ENCODE measurements at regions not wholly inside any gene's neighbourhood (a gene's known extent, or its start where the extent isn't known, plus 50 kb on each side); places are given as distances from the start of the nearest gene placed in this dataset.

DNA sequence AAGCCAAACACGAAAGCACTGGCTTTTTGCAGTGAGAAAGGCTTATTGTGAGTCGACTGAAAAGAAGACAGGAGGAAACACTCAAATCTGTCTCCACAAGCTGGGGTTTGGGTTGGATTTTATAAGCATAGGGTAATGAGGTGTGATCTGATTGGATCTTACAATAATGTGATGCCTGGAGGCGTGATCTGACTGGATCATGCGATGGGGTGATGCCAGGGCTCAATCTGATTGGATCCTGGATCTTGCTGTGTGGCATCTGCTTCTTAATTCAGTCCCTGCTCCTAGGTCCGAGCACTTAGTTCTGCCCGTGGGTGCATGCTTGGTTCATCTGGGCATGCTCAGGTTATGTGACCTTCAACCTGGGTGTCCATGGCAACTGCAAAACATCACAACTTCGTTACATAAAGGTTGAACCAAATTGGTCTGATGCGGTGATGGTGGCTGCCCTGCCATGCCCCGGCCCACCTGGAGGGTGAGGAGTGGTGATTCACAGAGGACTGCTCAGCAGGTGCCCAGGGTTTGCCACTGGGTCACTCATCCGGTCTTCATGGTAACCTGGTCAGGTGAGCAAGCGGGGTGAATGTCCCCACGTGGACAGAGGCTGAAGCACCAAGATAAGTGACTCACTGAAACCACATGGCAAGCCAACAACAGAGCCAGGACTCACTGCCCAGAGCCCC, 111.0 kb downstream of the KCNF1 start:
- H3K4me3 ChIP-seq (replicated peaks in 1 of 3; ENCODE audit: insufficient read depth in 1 of 3, low read depth in 1 of 3, low read length in 3 of 3): no peak overlapping the region
- no peaks in the 10 kb centered on the region for H3K79me2 ChIP-seq (ENCODE audit: control insufficient read depth, insufficient read depth, low read length)
- no peak overlapping the region for H3K27ac ChIP-seq (ENCODE audit: insufficient read depth, low read depth, low read length)
- H3K9ac ChIP-seq (replicated peaks; ENCODE audit: extremely low read depth, insufficient read depth, low read length): no peak overlapping the region
- intact Hi-C loops (cut with micrococcal nuclease) (no loop called here), dilution Hi-C loops (cut with MboI; ENCODE audit: extremely low pct_ligation_motif_present, low sequenced_read_pairs) (no loop called here)
- H3K9me3 ChIP-seq (replicated peaks; ENCODE audit: control insufficient read depth, insufficient read depth, low read length): no peaks in the 10 kb centered on the region
- H2AFZ ChIP-seq (ENCODE audit: low read depth, low read length): no peak overlapping the region
- no peak overlapping the region for H3K4me2 ChIP-seq (ENCODE audit: insufficient read depth, low read length)
- no peaks in the 10 kb centered on the region for H3K27me3 ChIP-seq (ENCODE audit: control insufficient read depth in 2 of 2, insufficient read depth in 2 of 2, low read length in 2 of 2)
- DNase-seq (ENCODE audit: low read depth, low spot score) (no peak), FAIRE-seq (no peak)
- TF ChIP-seq FOS (IDR thresholded peaks at IDR 0.05; ENCODE audit: borderline replicate concordance, insufficient read depth, low read length): no peak
- TF ChIP-seq, protein P1, sequence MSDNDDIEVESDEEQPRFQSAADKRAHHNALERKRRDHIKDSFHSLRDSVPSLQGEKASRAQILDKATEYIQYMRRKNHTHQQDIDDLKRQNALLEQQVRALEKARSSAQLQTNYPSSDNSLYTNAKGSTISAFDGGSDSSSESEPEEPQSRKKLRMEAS (IDR thresholded peaks at IDR 0.05; ENCODE audit: insufficient read depth, insufficient read length): no peak
- no peak for TF ChIP-seq GATA2 (IDR thresholded peaks at IDR 0.05; ENCODE audit: insufficient read depth, insufficient read length, low read depth, low read length)
- TF ChIP-seq, protein P2, sequence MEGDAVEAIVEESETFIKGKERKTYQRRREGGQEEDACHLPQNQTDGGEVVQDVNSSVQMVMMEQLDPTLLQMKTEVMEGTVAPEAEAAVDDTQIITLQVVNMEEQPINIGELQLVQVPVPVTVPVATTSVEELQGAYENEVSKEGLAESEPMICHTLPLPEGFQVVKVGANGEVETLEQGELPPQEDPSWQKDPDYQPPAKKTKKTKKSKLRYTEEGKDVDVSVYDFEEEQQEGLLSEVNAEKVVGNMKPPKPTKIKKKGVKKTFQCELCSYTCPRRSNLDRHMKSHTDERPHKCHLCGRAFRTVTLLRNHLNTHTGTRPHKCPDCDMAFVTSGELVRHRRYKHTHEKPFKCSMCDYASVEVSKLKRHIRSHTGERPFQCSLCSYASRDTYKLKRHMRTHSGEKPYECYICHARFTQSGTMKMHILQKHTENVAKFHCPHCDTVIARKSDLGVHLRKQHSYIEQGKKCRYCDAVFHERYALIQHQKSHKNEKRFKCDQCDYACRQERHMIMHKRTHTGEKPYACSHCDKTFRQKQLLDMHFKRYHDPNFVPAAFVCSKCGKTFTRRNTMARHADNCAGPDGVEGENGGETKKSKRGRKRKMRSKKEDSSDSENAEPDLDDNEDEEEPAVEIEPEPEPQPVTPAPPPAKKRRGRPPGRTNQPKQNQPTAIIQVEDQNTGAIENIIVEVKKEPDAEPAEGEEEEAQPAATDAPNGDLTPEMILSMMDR (IDR thresholded peaks at IDR 0.05; ENCODE audit: extremely low read depth in 1 of 2, insufficient read depth in 1 of 2, low read depth in 1 of 2, low read length in 2 of 2): no peak
- TF ChIP-seq JUN (IDR thresholded peaks at IDR 0.05; ENCODE audit: borderline replicate concordance, insufficient read depth, insufficient read length, low read depth): no peak
- TF ChIP-seq POLR2A (IDR thresholded peaks at IDR 0.05; ENCODE audit: low read depth, low read length): no peak
- no peak for TF ChIP-seq POLR2AphosphoS5 (IDR thresholded peaks at IDR 0.05; ENCODE audit: insufficient read depth, low read depth, low read length)
- no peak for TF ChIP-seq MYC (IDR thresholded peaks at IDR 0.05; ENCODE audit: low read depth, low read length)
- TF ChIP-seq EZH2 (IDR thresholded peaks at IDR 0.05; ENCODE audit: borderline replicate concordance, low read depth, low read length, severe bottlenecking): no peak
- H3K36me3 ChIP-seq (ENCODE audit: control insufficient read depth in 2 of 2, extremely low read depth in 1 of 2, insufficient read depth in 2 of 2, low read length in 2 of 2): no peaks in the 10 kb centered on the region
- no peaks in the 10 kb centered on the region for H3K9me1 ChIP-seq (replicated peaks; ENCODE audit: control insufficient read depth, extremely low read depth, insufficient read depth, low read length)
- no TSS peak for BruUV-seq (replicated peaks)
- POLR2A ChIA-PET: no interaction called here
- no peaks in the 10 kb centered on the region for H4K20me1 ChIP-seq (replicated peaks; ENCODE audit: control insufficient read depth, extremely low read depth, insufficient read depth, low read length)
- no peaks in the 10 kb centered on the region for H3K4me1 ChIP-seq (ENCODE audit: control insufficient read depth, extremely low read depth, insufficient read depth, low read length)
- CTCF ChIA-PET: interaction anchor here (1.2 kb wide), 1 partner anchor 11 kb away, joined by 3 read pairs; no protein-coding TSS in a partner anchor
